ENCODE measurements at regions not wholly inside any gene's neighbourhood (a gene's known extent, or its start where the extent isn't known, plus 50 kb on each side); places are given as distances from the start of the nearest gene placed in this dataset.

GRCh38 chr2:2843969-2844548 lies 513.0 kb upstream of the MYT1L start:
- no peak for DNase-seq

- DNase-seq = no peak
Observed at GRCh38 chr2:2842466-2842865, 511.4 kb upstream of the MYT1L start.

- DNase-seq = no peak
Observed at GRCh38 chr2:2840681-2841300, 509.7 kb upstream of the MYT1L start.

GRCh38 chr2:2839782-2840531 lies 508.9 kb upstream of the MYT1L start:
- no peak for DNase-seq

- DNase-seq = no peak
Observed at GRCh38 chr2:2839393-2839781, 508.3 kb upstream of the MYT1L start.

GRCh38 chr2:2838548-2838845 lies 507.4 kb upstream of the MYT1L start:
- no peak for DNase-seq

- DNase-seq = no peak
Observed at GRCh38 chr2:2837746-2838547, 506.9 kb upstream of the MYT1L start.

GRCh38 chr2:2836343-2837070 lies 505.4 kb upstream of the MYT1L start:
- DNase-seq = no peak

- no peak for DNase-seq
Observed at GRCh38 chr2:2834516-2835254, 503.6 kb upstream of the MYT1L start.

- no peak for DNase-seq
Observed at GRCh38 chr2:2834105-2834504, 503.0 kb upstream of the MYT1L start.

- no peak for DNase-seq
Observed at GRCh38 chr2:2832657-2833056, 501.6 kb upstream of the MYT1L start.

GRCh38 chr2:2831633-2832032 lies 500.6 kb upstream of the MYT1L start:
- DNase-seq = no peak

GRCh38 chr2:2830576-2830975 lies 499.5 kb upstream of the MYT1L start:
- no peak for DNase-seq

GRCh38 chr2:2828774-2829368 lies 497.8 kb upstream of the MYT1L start:
- no peak for DNase-seq

GRCh38 chr2:2827761-2828221 lies 496.7 kb upstream of the MYT1L start:
- no peak for DNase-seq

- DNase-seq = no peak
Observed at GRCh38 chr2:2827046-2827636, 496.1 kb upstream of the MYT1L start.

- no peak for DNase-seq
Observed at GRCh38 chr2:2826621-2827020, 495.5 kb upstream of the MYT1L start.

- no peak for DNase-seq
Observed at GRCh38 chr2:2826209-2826551, 495.1 kb upstream of the MYT1L start.

GRCh38 chr2:2825516-2826208 lies 494.6 kb upstream of the MYT1L start:
- no peak for DNase-seq

GRCh38 chr2:2825062-2825461 lies 494.0 kb upstream of the MYT1L start:
- no peak for DNase-seq

GRCh38 chr2:2824588-2824987 lies 493.5 kb upstream of the MYT1L start:
- no peak for DNase-seq

Data from CD4-positive, alpha-beta T cell treated with Interferon gamma for 1 hour (primary cell).